Right lobe of liver (tissue), 4 donors: ENCODE measurements at regions not wholly inside any gene's neighbourhood (a gene's known extent, or its start where the extent isn't known, plus 50 kb on each side); places are given as distances from the start of the nearest gene placed in this dataset.

Experiments
- CTCF ChIP-seq, 4 donors: fragments of 200-600 bp in 3 of 4; fragments of 450-650 bp in 1 of 4; IDR thresholded peaks; one replicate each; pipeline versions ENCODE4 v1.5.1 to v1.8.0; 2016 to 2022; ENCODE audit warnings: antibody characterized with exemption in 4 of 4, mild to moderate bottlenecking in 2 of 4
- POLR2A ChIP-seq: fragments of 450-650 bp; IDR thresholded peaks from one replicate; pipeline ENCODE4 v1.6.1; 2017; ENCODE audit warnings: antibody characterized with exemption, mild to moderate bottlenecking
- donor health status: DM: no; HTN: no; CAD: no.
- donor health status: DM: no; HTN: no; CAD: no.
- donor health status: DM: no; HTN: yes; CAD: no.

GRCh38 chr14:97813556-97813955, 1016.4 kb downstream of the VRK1 start:
- TF ChIP-seq CTCF (IDR thresholded peaks at IDR 0.05) (no peak), POLR2A (no peak)
